SK-N-SH (cell line): ENCODE measurements at regions not wholly inside any gene's neighbourhood (a gene's known extent, or its start where the extent isn't known, plus 50 kb on each side); places are given as distances from the start of the nearest gene placed in this dataset.

ENCODE experiments used
- CTCF ChIA-PET: fragments of 300-600, 350-600 bp; formaldehyde crosslinking; extraction: SDS; loops from one replicate; lab custom pipeline; 2021; lab: Yijun Ruan, JAX
- POLR2A ChIA-PET: fragments of 350-600 bp; sonication (Branson Sonifier 250); formaldehyde crosslinking; extraction: SDS; loops from one replicate; lab custom pipeline; 2020; ENCODE audit warnings: antibody characterized with exemption, inconsistent platforms; lab: Yijun Ruan, JAX
- DNase-seq: peaks from one replicate; pipeline ENCODE4 v3.0.0; 2012
- H2AFZ ChIP-seq: fragments of 200-600 bp; sonication (generic); 2 replicates; pipeline ENCODE4 v1.8.1; 2016; ENCODE audit warnings: antibody characterized with exemption, mild to moderate bottlenecking, low read depth
- H3F3A ChIP-seq: fragments of 200-600 bp; sonication (generic); replicated peaks from 2 replicates; pipeline ENCODE3; 2016; ENCODE audit warnings: antibody characterized with exemption, mild to moderate bottlenecking; ENCODE audit not compliant: insufficient read depth
- H3K27ac ChIP-seq, 2 experiments: fragments of 200-500 bp in 1 of 2; fragments of 200-600 bp in 1 of 2; sonication (Bioruptor generic) in 1 of 2; sonication (generic), shearing (Covaris generic) in 1 of 2; 2 replicates each; pipeline versions ENCODE4 v1.5.1 to v1.6.1; 2014 to 2016; ENCODE audit warnings: low read depth in 2 of 2, inconsistent platforms in 1 of 2, low read length in 1 of 2, mild to moderate bottlenecking in 1 of 2, mixed read lengths in 1 of 2
- H3K27me3 ChIP-seq: fragments of 200-600 bp; sonication (generic), shearing (Covaris generic); 2 replicates; pipeline ENCODE4 v1.6.1; 2016; ENCODE audit warnings: mixed run types; ENCODE audit not compliant: insufficient read depth
- H3K36me3 ChIP-seq, 2 experiments: fragments of 200-500 bp in 1 of 2; fragments of 200-600 bp in 1 of 2; sonication (Bioruptor generic) in 1 of 2; sonication (generic) in 1 of 2; replicated peaks in 1 of 2; 2 replicates each; pipeline versions ENCODE3 to v1.5.1; 2014 to 2016; ENCODE audit warnings: low read length in 1 of 2, mild to moderate bottlenecking in 1 of 2; ENCODE audit not compliant: insufficient read depth in 2 of 2, control insufficient read depth in 1 of 2
- H3K4me1 ChIP-seq, 2 experiments: fragments of 200-500 bp in 1 of 2; fragments of 200-600 bp in 1 of 2; sonication (Bioruptor generic) in 1 of 2; sonication (generic), shearing (Covaris generic) in 1 of 2; 2 replicates each; pipeline versions ENCODE4 v1.5.1 to v1.6.1; 2014 to 2016; ENCODE audit warnings: low read depth in 1 of 2, low read length in 1 of 2, mixed run types in 1 of 2; ENCODE audit not compliant: insufficient read depth in 2 of 2, control insufficient read depth in 1 of 2
- H3K4me2 ChIP-seq: fragments of 200-600 bp; sonication (generic), shearing (Covaris generic); 2 replicates; pipeline ENCODE4 v1.6.1; 2017; ENCODE audit warnings: mixed run types
- H3K4me3 ChIP-seq, 2 experiments: fragments of 200-500 bp in 1 of 2; fragments of 200-600 bp in 1 of 2; sonication (Bioruptor generic) in 1 of 2; sonication (generic), shearing (Covaris generic) in 1 of 2; 2 replicates each; pipeline versions ENCODE4 v1.5.1 to v1.8.1; 2014 to 2016; ENCODE audit warnings: low read depth in 2 of 2, inconsistent platforms in 1 of 2, low read length in 1 of 2, mild to moderate bottlenecking in 1 of 2, mixed read lengths in 1 of 2, moderate library complexity in 1 of 2
- H3K79me2 ChIP-seq: fragments of 200-600 bp; sonication (generic); 2 replicates; pipeline ENCODE4 v1.8.1; 2017; ENCODE audit warnings: mild to moderate bottlenecking; ENCODE audit not compliant: insufficient read depth
- H3K9ac ChIP-seq: fragments of 200-600 bp; sonication (generic); 2 replicates; pipeline ENCODE4 v1.6.1; 2017; ENCODE audit warnings: mixed run types
- H3K9me2 ChIP-seq: fragments of 200-600 bp; sonication (generic); 2 replicates; pipeline ENCODE4 v1.6.1; 2017; ENCODE audit warnings: mixed run types
- H3K9me3 ChIP-seq: fragments of 200-600 bp; sonication (generic); 2 replicates; pipeline ENCODE4 v1.6.1; 2017; ENCODE audit warnings: mixed run types, mild to moderate bottlenecking, moderate library complexity
- H4K20me1 ChIP-seq: fragments of 200-600 bp; sonication (generic); 2 replicates; pipeline ENCODE4 v1.6.1; 2017; ENCODE audit warnings: mild to moderate bottlenecking, mixed run types; ENCODE audit not compliant: insufficient read depth
- ELF1 ChIP-seq: IDR thresholded peaks from 2 replicates; pipeline ENCODE4 v1.4.0; 2012
- EZH2phosphoT487 ChIP-seq: fragments of 200-600 bp; sonication (generic); IDR thresholded peaks from 2 replicates; pipeline ENCODE4 v1.6.1; 2017; ENCODE audit warnings: low read depth, mixed run types, mild to moderate bottlenecking, antibody characterized with exemption, moderate library complexity, borderline replicate concordance
- FOSL2 ChIP-seq: IDR thresholded peaks from 2 replicates; pipeline ENCODE4 v1.4.0; 2012; ENCODE audit warnings: low read depth, mild to moderate bottlenecking, moderate library complexity, borderline replicate concordance
- FOXJ3 ChIP-seq: sonication (generic); formaldehyde crosslinking; IDR thresholded peaks from 2 replicates; pipeline ENCODE4 v1.5.1; 2020; ENCODE audit warnings: mild to moderate bottlenecking, missing genetic modification reagents
- GABPA ChIP-seq: IDR thresholded peaks from 2 replicates; pipeline ENCODE4 v1.4.0; 2012; ENCODE audit warnings: low read depth, mild to moderate bottlenecking
- IRF3 ChIP-seq: fragments of 150-350 bp; IDR thresholded peaks from 2 replicates; pipeline ENCODE4 v1.6.1; 2016; ENCODE audit warnings: mild to moderate bottlenecking, low read depth, low read length
- MXI1 ChIP-seq: IDR thresholded peaks from 2 replicates; pipeline ENCODE4 v1.6.1; 2012; ENCODE audit warnings: mild to moderate bottlenecking, low read depth, low read length, improper control_type of control experiment
- REST ChIP-seq: IDR thresholded peaks from 2 replicates; pipeline ENCODE4 v1.6.1; 2012; ENCODE audit warnings: mild to moderate bottlenecking, low read depth, low read length, moderate library complexity
- SMC3 ChIP-seq: IDR thresholded peaks from 2 replicates; pipeline ENCODE4 v1.6.1; 2012; ENCODE audit warnings: low read depth, low read length, improper control_type of control experiment

- Histone ChIP-seq H3K9me2 (no peaks in the 10 kb centered on the region), H2AFZ (no peak overlapping the region), H3K27ac (no peak overlapping the region), H3K4me3 (no peak overlapping the region), H3K27me3 (no peaks in the 10 kb centered on the region), H3K9ac (no peak overlapping the region), H3F3A (peaks cover 13% of the 10 kb centered on the region), H4K20me1 (no peaks in the 10 kb centered on the region), H3K36me3 (no peaks in the 10 kb centered on the region), H3K4me1 (peaks cover 0 to 13% of the 10 kb centered on the region in 2 experiments; a peak in 2 of 4 replicates), H3K4me2 (no peak overlapping the region), H3K79me2 (no peaks in the 10 kb centered on the region), H3K9me3 (no peaks in the 10 kb centered on the region; the same call in 1 of the 2 replicates)
- TF ChIP-seq FOXJ3 (CRISPR knock-in tag) (no peak), REST (no peak), FOSL2 (no peak), MXI1 (no peak), ELF1 (no peak), GABPA (no peak)
- no peak for DNase-seq
- ChIA-PET POLR2A (no interaction called here), CTCF (interaction anchor here (1.0 kb wide), 1 partner anchor 9 kb away, joined by 3 read pairs; no protein-coding TSS in a partner anchor)
These were observed 109.7 kb downstream of the TMTC3 start for GRCh38 chr12:88251798-88252197.

GRCh38 chr12:88253371-88253978 is 111.4 kb downstream of the TMTC3 start:
- no peak for TF ChIP-seq EZH2phosphoT487
- no peak for TF ChIP-seq SMC3
- no peak for TF ChIP-seq GABPA
- no peak for TF ChIP-seq IRF3
- TF ChIP-seq FOXJ3 (CRISPR knock-in tag): no peak
- Histone ChIP-seq H3F3A (peaks cover 5% of the 10 kb centered on the region), H3K4me1 (peaks cover 0 to 5% of the 10 kb centered on the region in 2 experiments; a peak in 1 of 4 replicates), H3K9me3 (no peaks in the 10 kb centered on the region; the same call in 1 of the 2 replicates), H3K79me2 (no peaks in the 10 kb centered on the region), H2AFZ (no peak overlapping the region), H3K36me3 (no peaks in the 10 kb centered on the region), H3K9me2 (no peaks in the 10 kb centered on the region), H3K27ac (no peak overlapping the region), H3K27me3 (no peaks in the 10 kb centered on the region), H3K9ac (no peak overlapping the region), H3K4me3 (no peak overlapping the region), H3K4me2 (no peak overlapping the region), H4K20me1 (no peaks in the 10 kb centered on the region)
- ChIA-PET CTCF (no interaction called here), POLR2A (no interaction called here)
- DNase-seq: no peak
